ENCODE measurements at regions not wholly inside any gene's neighbourhood (a gene's known extent, or its start where the extent isn't known, plus 50 kb on each side); places are given as distances from the start of the nearest gene placed in this dataset.
"Not testable (repeated sequence)": the region's sequence is repeated elsewhere in the genome, so short reads cannot be mapped to it uniquely, and the experiment has no call there.

DNA sequence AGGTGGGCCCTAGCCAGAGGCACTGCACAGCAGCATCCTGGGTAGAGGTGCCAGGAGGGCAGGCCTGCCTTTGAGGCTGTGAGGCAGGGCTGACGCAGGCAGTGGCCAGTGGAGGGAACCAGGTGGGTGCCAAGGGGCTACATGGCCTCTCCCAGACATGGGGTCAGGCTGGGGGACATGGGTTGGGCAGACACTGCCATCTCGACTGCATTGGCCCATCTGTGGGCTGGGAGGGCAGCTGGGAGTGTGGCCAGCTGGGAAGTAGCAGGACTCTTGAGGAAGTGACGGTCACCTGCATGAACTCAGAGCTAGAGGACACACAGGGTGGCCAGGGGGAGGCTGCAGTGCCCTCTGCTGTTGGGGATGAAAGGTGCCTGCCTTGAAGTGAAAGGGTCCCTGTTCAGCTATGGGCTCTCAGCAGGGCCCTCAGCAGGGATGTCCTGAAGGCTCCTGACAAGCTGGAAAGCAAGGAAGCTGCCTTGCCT is 294.6 kb downstream of the CCDC74A start:
- DNase-seq (ENCODE audit: low spot score); ATAC-seq: not testable (repeated sequence)

DNA sequence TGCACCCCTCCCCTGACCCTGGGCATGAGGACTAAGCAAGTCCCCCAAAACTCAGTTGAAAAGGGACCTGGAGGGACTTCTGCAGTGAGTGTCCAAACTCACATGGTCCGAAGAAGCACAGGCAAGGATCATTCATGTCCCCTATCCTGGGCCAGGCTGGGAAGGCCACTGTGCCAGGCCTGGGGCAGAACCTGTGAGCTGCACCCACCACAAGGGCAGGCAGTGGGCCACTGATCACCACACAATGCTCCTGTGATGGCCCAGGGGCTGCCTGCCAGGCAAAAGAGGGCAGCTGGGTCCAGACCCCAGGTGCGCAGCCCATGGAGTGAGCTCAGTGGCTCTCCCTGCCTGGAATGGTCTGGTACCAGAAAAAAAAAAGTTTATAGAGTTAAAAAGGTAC is 295.4 kb downstream of the CCDC74A start:
- not testable (repeated sequence) for DNase-seq (ENCODE audit: low spot score); ATAC-seq

DNA sequence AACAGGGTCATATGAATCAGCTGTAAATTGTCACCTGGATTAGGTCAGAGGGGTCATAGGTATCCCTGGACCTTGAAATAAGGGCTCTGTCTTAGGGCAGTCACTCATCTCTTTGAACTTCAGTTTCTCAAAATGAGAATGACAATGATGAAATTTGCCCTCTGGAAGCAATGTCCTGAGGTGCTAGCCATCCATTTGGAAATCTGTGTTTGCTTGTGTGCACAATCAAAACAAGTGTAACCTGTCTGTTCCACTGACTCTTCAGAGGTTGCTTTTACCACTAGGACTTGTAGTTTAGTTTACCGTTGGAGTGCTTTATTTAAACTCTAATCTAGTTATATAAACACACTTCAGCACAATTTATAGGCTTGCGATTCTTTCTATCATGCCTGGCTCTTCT is 297.3 kb downstream of the CCDC74A start:
- not testable (repeated sequence) for DNase-seq (ENCODE audit: low spot score)
- peak; percentile 67 for ATAC-seq

DNA sequence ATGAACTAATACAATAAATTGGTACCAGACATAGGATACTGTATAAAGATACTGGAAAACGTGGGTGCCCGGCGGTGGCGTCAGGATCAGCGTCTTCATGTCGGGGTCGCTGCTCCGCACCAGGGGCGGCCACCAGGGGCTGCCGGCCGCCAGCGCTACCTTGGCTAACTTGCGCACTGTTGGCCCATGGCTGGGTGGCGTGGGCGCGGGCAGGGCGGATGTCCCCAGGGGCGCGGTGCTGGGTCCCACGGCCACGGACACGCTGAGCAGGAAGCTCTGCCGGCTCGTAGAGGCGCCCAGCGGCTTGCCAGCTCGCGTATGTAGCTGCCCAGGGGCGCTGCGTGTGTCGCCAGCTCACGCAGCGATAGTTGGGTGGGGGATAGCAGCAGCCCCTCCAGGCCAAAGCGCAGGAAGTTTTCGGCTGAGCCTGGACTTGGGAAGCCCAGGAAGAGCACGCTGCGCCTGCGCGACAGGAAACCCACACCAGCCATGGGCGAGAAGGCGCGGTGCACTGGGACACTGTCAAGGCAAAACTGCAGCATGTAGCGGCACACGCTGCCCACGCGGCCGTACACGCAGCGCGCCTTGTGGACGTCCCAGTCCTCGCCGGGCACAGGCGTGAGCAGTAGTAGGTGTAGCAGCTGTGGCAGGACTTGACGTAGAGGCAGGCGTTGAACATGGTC is 299.9 kb downstream of the CCDC74A start:
- DNase-seq (ENCODE audit: low spot score): no peak
- ATAC-seq: no peak

DNA sequence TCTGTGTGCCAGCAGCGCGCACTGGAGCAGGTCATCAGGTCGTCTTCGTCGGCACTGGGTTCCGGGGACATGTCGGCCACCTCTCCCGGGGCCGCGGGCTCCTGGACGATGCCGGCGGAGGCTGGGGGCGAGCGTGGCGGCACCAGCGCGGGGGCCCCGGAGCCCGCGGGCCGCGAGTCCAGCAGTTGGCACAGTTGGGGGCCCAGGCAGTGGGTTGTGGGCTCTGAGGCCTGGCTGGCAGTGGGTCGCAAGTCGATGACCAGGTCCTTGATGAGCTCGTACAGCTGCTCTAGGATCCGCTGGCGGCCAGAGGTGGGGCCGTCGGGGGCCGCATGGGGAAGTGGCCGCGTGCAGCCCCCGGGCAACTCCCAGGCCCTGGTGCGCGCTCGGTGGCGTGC is 300.5 kb downstream of the CCDC74A start:
- no peak for DNase-seq (ENCODE audit: low spot score)
- no peak for ATAC-seq

DNA sequence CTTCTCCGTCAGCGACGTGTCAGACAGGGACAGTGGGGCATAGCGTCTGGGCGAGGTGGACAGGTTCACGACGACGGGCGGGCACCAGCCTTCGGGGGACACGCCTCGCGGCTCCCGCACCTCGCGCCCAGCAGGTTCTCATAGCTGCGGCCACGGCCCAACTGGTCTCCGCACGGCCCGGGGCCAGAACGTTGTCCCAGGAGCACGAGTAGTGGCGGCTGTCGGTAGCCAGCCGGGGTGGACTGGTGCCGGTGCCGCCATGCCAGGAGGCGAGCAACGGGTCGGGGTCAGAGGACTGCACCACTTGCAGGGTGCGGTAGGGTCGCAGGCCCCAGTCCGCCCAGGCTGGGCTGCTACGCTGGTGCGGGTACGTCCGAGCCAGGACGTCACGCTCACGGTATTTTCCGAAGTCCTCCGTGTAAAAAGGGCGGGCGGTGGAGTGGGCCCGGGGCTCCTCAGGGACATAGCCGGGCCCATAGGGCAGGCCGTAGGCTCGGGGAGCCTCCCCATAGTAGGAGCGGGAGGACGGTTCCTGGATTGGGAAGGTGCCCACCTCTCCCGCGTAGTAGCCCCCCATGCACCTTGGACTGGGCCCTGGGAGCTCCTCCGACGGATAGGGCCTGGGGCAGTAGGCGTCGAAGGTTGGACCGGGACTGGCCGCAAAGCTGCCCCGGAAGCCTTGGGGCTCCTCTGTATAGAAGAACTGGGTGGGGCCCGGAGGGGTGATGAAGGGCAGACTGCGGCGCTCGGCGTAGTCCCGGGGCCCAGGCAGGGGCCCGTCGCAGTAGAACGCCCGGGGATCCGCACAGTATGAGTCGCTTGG is 301.2 kb downstream of the CCDC74A start:
- not testable (repeated sequence) for DNase-seq (ENCODE audit: low spot score); ATAC-seq

DNA sequence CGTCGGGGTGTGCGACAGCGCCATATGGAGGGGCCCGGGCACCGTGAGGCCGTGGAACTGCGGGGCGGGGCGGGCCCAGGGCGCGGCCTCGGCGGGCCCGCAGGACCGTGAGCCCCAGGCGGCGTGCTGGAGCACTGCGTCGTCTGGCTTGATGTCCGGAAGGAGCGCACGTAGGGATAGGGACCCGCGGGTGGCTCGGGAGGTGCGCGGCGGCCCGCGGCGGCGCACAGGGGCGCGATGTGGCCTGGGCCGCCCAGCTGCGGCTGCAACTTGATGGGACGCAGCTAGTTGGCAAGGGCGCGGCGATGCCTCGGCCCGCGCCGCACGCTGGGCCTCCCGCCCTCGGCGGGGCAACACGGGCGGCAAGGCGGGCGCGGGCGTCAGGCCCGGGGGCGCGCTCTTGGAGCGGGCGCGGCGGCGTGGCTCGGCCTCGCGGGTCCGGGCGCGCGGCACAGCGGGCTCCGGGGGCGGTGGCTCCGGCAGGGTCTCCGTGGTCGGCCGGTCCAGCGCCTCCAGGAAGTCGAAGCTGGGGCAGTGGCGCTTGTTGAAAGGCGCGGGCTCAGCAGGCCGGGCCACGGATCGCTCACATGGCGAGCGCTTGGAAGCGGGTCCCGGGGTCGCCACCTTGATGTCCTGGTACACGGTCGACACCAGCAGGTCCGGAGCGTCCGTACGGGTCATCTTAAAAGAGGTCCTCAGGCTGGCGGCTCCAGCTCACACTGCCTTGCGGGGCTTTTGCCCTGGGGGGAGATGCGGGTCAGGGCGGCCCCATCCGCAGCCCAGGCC is 302.0 kb downstream of the CCDC74A start:
- ATAC-seq; DNase-seq (ENCODE audit: low spot score): not testable (repeated sequence)

DNA sequence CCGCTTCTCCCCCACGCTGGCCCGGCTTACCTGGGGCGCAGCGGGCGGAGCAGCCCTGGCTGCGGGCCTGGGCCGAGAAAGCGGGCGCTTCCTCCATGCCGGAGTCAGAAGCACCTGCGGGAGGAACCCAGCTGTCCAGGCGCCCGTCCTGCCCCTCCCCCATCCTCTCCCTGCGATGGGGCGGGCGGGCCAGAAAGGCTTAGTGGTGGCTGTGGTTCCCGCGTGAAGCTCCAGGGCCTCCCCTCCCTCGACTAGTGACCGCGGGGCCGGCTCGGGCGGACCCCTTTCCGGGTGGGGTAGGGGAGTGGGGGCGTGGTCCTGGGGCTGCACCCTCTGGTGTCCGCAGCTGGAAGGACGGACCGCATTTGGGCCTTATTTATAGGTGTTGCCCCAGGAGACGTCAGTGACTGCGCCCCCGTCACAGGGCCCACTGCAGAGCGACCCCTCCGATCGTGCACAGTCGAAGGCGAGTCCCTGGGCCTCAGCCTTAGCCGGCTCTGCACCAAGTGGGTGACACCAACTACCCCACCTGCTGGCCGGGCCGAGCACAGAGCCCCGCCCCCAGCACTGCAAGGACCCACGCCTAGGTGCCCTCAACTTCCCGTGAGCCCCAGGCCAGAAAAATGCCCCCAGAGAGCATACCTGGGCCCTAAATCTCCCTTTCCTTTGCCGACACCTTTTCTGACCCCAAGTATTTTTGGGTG is 302.7 kb downstream of the CCDC74A start:
- ATAC-seq; DNase-seq (ENCODE audit: low spot score): not testable (repeated sequence)

DNA sequence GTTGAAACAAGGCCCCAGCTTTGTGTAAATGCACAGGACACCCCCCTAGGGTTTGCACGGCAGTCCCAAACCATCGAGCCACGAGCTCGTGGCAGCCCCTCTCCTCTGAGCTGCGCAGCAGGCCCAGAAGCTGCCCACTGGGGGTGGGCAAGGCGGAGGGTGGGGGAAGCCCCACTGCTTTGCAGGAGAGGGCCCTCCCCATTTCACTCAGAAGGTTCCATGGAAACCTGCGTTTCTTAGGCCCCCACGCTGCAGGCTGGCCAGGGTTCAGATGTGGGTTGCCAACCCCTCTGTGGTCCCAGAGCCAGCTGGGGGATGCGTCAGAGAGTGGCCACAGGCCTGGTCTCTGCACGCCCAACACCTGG is 303.2 kb downstream of the CCDC74A start:
- not testable (repeated sequence) for ATAC-seq; DNase-seq (ENCODE audit: low spot score)

DNA sequence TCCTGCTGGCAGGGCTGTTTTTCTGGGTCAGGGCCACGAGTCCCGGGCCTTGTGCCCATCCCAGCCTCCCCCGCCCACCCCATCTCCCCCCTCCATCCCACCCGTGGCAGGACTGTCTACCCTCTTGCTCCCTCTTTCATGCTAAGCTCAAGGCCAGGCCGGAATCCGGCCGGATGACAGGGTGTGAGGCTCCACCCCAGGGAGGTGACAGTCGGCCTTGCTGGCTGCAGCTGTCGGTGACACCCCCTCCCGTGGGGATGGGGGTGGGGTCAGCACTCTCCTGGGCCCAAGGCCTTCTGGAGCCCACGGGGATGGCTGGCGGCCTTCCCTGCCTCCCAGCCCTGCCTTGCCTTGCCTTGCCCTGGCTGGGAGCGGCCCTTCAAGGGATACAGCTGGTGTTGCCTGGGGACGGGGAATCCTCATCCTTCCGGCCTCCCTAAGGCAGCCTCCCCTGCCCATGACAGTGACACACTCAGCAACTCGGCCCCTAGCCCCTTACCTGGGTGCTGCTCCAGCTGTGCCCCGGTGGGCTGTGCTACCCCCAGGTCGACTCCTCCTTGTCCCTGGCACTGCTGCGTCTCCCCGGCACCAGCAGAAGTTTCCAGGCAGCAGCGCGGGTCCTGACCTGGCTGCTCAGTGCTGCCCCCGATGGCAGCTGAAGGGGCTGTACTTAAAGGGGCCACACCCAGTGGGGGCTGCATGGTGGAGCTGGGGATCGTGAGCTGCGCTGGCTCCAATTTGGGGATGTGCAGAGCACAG is 303.9 kb downstream of the CCDC74A start:
- DNase-seq (ENCODE audit: low spot score): not testable (repeated sequence)
- peak; percentile 54 for ATAC-seq

DNA sequence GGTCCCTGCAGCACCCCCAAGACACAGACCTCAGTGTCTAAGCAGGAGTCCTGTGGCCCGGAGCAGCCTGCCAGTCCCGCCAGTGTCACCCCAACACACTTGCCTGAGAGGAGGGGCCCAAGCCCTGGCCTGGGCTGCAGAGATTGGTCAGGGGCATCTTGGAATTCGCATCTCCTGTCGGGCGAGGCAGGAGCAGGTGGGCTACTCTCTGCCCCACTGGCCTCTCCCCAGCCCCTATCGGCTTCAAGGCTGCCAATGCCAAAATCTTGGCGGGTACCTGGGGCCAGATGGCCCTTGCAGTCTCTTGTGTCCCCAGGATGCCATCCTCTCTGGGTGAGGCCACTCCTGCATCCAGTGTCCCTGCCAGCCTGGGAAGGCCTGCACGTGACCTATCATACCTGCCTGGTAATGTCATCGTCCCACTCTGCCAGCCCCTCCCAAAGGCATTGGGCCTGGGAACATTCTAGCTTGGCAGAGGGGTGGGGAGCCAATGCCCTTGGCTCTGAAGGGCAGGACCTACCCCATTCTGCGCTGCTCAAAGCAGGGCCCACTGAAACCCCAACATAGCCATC is 304.6 kb downstream of the CCDC74A start:
- ATAC-seq; DNase-seq (ENCODE audit: low spot score): not testable (repeated sequence)

DNA sequence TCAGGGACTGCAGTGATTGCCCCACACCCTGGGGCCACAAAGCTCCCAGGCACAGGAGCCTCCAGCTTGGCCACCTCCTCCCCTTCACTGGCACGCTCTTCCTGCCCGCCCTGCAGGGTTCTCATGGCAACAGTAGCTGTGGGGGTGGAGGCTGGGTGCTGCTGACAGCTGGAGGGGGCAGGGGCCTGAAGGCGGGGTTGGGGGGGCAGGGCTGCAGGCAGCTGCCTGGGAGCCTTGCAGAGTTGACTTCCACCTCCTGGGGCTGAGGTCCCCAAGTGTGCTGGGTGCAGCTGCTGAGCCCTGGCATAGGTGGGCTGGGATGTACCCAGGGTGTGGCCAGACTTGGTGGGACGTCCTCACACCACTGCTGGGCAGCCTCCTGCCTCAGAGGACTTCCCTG is 305.2 kb downstream of the CCDC74A start:
- DNase-seq (ENCODE audit: low spot score); ATAC-seq: not testable (repeated sequence)

DNA sequence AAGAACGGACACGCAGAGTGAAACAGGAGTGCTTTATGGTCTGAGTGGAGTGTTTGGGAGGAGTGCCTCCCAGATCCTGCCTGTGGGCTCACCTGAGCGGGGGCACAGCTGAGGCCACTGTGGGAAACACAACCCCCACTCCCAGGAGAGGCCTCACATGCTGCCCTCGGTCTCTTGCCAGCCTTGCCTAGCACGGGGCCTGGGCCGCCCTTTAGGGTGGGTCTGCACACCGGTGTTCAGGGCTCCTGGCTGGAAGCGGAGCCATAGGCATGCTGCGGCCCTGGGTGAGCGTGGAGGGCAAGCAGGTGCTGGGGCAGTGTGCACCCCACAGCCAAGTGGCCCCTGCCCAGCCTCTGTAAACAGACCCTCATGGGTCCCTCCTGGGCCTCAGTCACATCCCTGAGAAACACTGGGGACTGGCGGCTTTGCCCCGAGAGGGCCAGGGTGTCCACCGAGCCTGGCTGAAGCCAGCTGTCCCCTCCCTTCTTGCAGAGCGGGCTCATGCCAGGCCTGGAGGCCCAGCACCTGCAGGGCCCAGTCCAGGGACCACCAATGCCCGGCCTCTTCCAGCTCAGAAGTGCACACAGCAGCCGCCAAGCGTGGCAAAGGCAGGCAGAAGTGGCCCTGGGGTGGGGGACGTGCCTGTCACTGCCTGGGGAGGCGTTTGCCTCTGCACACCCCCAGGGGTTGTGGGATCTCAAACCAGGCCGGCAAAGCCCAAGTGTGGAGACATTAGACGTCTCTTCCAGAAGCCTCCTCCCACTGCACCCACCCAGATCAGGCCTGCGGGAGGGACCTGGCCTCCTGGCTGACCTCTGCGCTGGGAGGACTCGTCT is 305.9 kb downstream of the CCDC74A start:
- not testable (repeated sequence) for ATAC-seq; DNase-seq (ENCODE audit: low spot score)

DNA sequence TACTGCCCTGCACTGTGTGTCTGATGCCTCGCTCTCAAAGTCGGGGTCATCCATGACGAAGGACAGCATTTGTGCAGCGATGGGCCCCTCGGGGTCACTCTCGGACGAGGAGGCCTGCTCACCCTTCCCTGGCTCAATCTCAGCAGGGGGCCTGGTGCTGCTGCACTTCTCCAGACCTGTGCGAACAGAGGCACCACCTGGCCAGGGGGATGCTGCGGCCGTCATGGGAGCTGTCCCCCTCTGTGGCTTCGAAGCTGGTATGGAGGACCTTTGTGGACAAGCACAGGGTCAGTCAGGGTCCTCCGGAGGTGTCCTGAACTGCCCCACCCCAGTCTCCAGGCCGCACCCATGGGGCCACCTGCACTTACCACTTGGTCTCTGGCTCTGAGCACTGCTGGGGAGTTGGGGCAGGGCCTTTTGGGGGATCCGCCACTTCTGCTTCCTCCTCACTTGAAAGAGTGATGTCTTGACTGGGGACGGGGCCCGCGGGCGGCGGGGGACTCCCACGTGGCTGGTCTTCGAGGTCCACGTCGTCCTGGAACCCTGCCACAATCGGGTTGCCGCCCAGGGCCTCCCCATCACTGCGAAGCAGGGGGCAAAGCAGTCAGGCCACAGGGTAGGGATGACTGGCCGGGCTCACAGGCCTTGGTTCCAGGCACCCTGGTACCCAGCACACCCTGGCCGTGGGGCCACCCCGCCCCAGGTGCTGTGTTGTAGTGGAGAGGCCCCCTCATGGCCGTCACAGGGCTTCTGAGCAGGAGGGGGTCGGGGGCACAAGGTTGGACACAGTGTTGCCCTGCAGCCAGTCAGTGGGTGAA is 306.7 kb downstream of the CCDC74A start:
- ATAC-seq: not testable (repeated sequence)

DNA sequence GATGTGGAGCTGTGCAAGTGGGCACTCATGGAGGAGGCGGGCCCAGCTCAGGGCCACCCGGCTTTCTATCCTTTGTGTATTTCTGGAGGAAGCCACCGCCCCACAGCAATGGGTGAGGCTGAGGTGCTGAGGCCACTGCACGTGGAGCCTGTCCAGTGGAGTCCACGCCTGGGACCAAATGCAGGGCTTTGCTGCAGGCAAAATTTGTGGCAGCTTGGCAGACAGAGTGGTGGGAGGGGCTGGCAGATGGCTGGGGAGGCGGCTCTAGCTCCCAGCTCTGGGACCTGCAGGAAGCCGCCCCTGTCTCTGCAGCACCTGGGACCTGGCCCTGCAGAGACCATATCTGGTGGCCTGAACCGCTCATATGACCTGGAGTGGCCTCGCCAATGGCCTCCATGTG is 307.3 kb downstream of the CCDC74A start:
- ATAC-seq; DNase-seq (ENCODE audit: low spot score): not testable (repeated sequence)

More for the DNA sequence above, 306.7 kb downstream of the CCDC74A start:
- not testable (repeated sequence) for DNase-seq (ENCODE audit: low spot score)

DNA sequence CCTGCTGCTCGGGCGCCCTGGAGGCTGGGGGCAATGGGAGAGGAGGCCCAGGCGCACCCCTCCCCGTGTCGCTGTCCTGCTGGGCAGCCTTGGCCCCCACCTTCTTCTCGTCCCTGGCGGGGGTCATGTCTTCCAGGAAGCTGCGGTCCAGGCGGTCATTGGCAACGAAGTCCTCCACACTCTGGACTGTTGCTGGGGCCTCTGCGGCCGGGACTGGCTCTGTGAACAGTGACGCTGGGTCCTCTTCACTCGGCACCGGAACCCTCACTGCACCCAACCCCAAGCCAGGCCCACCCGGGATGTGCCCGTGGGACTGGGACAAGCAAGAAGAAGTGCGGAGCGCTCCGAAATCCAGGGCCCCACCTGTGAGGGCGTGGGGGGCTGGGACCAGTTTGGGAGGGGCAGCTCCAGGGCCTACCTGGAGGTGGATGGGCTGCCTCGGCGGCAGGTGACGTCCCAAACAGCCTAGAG is 308.0 kb downstream of the CCDC74A start:
- no peak for DNase-seq (ENCODE audit: low spot score)
- ATAC-seq: no peak

DNA sequence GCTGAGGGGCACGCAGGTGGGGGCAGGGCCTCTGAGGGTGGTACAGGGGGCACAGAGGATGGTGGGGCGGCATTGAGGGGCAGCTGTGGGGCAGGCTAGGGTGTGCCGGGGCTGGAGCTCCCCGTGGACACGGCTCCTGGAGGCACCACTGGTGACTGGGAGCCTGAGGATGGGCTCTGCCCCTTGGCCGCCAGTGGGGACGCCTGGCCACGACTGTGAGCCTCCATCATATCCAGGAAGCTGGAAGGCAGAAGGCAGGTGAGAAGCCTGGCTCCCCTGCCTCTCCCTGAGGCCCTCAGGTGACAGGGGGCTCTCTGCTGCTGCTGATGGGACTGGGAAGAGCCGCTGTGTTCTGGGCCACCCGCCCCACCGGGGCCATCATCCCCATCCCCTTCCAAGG is 308.4 kb downstream of the CCDC74A start:
- DNase-seq (ENCODE audit: low spot score); ATAC-seq: not testable (repeated sequence)
